ENCODE measurements at regions not wholly inside any gene's neighbourhood (a gene's known extent, or its start where the extent isn't known, plus 50 kb on each side); places are given as distances from the start of the nearest gene placed in this dataset.

DNA sequence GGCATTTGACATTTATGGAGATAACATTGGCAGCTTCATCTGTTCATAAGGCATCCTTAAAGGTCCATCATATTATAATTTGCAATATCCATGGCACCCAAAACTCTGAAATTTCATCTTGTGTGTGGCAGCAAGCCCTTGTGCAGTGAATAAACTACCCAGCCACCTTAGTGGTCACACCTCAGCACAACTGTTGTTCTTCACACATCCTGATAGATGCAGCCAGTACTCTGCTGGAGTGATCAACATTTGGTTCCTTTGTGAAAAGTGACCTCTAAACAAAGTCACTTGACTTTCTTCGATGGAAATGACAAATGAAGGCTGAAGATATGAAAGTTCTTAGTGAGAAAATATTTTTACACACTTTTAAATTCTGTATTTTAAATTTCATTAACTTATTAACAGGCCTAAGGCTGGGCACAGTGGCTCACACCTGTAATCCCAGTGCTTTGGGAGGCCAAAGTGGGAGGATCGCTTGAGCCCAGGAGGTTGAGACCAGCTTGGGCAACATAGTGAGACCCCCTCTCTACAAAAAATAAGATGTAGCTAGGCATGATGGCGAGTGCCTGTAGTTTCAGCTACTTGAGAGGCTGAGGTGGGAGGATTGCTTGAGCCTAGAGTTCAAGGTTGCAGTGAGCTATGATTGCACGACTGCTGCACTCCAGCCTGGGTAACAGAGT lies 161.4 kb downstream of the SPRY1 start:
- H3K27ac ChIP-seq (ENCODE audit: low read length): no peak overlapping the region
- H3K27me3 ChIP-seq (ENCODE audit: low read depth, low read length): no peaks in the 10 kb centered on the region
- no peak overlapping the region for H3K4me3 ChIP-seq (ENCODE audit: low read depth in 1 of 2, low read length in 2 of 2)
- no peaks in the 10 kb centered on the region for H3K36me3 ChIP-seq (ENCODE audit: control insufficient read depth in 1 of 2, insufficient read depth in 2 of 2, low read length in 2 of 2)
- H3K4me1 ChIP-seq (ENCODE audit: control insufficient read depth in 1 of 2, insufficient read depth in 2 of 2, low read length in 2 of 2): peaks cover 18 to 24% of the 10 kb centered on the region in 2 donors
- H3K9me3 ChIP-seq (ENCODE audit: control insufficient read depth in 1 of 2, low read length in 2 of 2): no peaks in the 10 kb centered on the region

DNA sequence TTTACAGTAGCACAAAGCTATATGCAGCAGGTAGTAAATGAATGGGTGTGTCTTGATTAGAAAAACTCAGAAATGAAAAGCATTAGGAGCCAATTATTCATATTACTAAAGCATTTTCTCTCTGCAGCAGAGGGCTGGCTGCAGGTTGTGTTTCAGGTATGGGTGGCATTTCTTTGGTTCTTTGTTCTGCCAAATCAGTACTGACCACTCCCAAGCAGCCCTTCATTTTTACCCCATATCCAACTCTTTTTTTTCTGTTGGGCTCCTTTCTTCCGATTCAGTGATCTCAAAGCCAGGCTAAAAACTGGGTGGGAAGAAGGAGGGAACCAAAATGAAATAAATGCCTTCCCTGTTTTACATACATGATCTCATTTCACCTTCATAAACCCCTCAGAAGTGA lies 162.3 kb downstream of the SPRY1 start:
- no peak overlapping the region for H3K27ac ChIP-seq (ENCODE audit: low read length)
- peaks cover 17 to 24% of the 10 kb centered on the region in 2 donors for H3K4me1 ChIP-seq (ENCODE audit: control insufficient read depth in 1 of 2, insufficient read depth in 2 of 2, low read length in 2 of 2)

DNA sequence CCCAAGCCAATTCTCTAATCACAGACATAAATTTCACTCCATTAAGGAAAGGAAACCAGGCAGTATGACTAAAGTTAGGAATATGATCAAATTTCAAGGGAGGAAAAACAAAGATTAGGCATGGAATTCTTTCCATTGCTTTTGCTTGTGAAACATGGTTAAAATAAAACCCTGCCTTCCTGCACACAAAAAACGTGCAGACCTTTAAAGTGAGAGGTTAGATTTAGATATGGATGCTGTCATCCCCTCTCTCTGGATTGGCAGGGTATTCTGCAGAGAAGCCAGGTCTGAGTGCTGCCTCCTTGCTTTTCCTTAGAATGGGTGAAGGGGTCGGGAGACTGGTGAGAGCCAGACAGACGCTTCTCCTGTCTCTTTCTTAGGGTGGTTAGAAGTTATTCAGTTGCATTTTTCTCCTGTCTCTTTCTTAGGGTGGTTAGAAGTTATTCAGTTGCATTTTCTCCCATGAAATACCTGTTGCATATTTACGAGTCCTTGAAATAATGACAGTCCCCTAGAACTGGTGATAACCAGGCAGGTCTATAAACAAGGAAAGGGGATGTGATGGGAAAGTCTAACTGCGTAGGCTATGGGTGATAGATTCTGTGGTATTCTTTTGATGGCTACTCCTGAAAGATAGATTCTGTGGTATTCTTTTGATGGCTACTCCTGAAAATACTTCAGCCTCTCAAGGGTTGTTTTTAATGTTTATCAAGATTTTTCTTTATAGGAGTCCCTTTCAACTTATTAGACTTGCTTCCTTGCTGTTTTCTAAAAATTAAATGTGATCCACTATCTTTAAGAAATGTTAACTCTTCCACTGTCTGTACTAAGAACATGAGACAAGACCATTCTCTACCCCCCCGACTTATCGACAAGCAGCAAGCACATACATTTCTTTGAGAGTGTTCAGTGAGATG lies 163.6 kb downstream of the SPRY1 start:
- H3K36me3 ChIP-seq (ENCODE audit: control insufficient read depth in 1 of 2, insufficient read depth in 2 of 2, low read length in 2 of 2): no peaks in the 10 kb centered on the region
- no peak overlapping the region for H3K27ac ChIP-seq (ENCODE audit: low read length)
- no peak overlapping the region for H3K4me3 ChIP-seq (ENCODE audit: low read depth in 1 of 2, low read length in 2 of 2)
- peaks cover 5 to 16% of the 10 kb centered on the region in 2 donors for H3K4me1 ChIP-seq (ENCODE audit: control insufficient read depth in 1 of 2, insufficient read depth in 2 of 2, low read length in 2 of 2)
- no peaks in the 10 kb centered on the region for H3K27me3 ChIP-seq (ENCODE audit: low read depth, low read length)
- no peaks in the 10 kb centered on the region for H3K9me3 ChIP-seq (ENCODE audit: control insufficient read depth in 1 of 2, low read length in 2 of 2)

More for the DNA sequence above, 162.3 kb downstream of the SPRY1 start:
- Histone ChIP-seq H3K9me3 (ENCODE audit: control insufficient read depth in 1 of 2, low read length in 2 of 2) (no peaks in the 10 kb centered on the region), H3K4me3 (ENCODE audit: low read depth in 1 of 2, low read length in 2 of 2) (no peak overlapping the region), H3K36me3 (ENCODE audit: control insufficient read depth in 1 of 2, insufficient read depth in 2 of 2, low read length in 2 of 2) (no peaks in the 10 kb centered on the region), H3K27me3 (ENCODE audit: low read depth, low read length) (no peaks in the 10 kb centered on the region)

DNA sequence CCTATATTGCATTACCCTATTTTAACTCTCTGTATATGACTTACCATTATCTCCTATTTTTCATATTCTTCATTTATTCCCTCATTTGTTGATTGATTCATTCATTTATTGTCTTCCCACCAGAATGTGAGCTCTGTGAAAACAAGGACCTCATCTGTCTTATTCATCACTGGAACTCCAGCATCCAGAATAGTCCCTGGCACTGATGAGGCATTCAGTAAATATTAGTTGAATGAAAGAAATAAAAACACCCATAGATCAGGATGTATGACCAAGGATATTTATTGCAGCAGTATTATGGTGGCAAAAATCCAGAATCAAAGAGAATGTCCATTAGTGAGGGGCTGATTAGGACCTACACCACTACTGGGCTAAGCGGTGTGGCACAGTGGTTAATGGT lies 164.9 kb downstream of the SPRY1 start:
- H3K4me1 ChIP-seq (ENCODE audit: control insufficient read depth in 1 of 2, insufficient read depth in 2 of 2, low read length in 2 of 2): peaks cover 0 to 3% of the 10 kb centered on the region in 2 donors
- H3K27ac ChIP-seq (ENCODE audit: low read length): no peak overlapping the region
- no peaks in the 10 kb centered on the region for H3K27me3 ChIP-seq (ENCODE audit: low read depth, low read length)
- no peaks in the 10 kb centered on the region for H3K36me3 ChIP-seq (ENCODE audit: control insufficient read depth in 1 of 2, insufficient read depth in 2 of 2, low read length in 2 of 2)
- H3K9me3 ChIP-seq (ENCODE audit: control insufficient read depth in 1 of 2, low read length in 2 of 2): no peaks in the 10 kb centered on the region
- H3K4me3 ChIP-seq (ENCODE audit: low read depth in 1 of 2, low read length in 2 of 2): no peak overlapping the region

DNA sequence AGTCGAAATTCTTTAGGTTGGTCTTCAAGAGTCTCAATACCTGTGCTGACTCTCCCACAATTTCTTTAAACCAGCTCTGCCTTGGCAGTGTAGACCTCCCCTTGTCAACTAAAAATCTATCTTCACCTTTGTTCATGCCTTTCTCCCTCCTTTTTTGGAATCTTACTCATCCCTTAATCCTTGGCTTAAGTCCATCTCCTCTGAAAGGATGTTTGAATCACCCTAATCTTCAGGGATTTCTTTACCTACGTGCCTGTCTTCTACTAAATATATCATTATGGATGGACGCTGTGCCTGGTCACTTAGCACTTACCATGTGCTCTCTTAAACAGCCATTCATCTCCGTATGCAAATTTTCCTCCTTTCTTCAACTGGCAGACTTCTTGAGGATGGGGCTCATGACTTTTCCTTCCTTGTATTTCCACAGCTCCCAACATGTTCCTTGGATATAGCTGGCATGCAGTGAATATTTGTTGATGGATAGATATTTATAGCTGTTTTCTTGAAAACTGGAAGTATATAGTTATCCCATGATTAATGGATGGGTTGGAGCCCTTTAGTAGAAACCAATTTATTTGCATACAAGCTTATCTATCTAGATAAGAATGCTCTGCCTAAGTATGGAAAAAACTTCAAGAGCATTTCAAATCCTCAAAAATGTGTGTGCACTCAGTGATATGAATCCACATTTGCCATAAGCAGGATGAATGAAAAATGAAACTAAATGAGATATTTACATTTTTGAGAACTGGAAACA lies 166.6 kb downstream of the SPRY1 start:
- H3K27ac ChIP-seq (ENCODE audit: low read length): no peak overlapping the region
- no peaks in the 10 kb centered on the region for H3K9me3 ChIP-seq (ENCODE audit: control insufficient read depth in 1 of 2, low read length in 2 of 2)
- no peak overlapping the region for H3K4me3 ChIP-seq (ENCODE audit: low read depth in 1 of 2, low read length in 2 of 2)
- no peaks in the 10 kb centered on the region for H3K4me1 ChIP-seq (ENCODE audit: control insufficient read depth in 1 of 2, insufficient read depth in 2 of 2, low read length in 2 of 2)
- no peaks in the 10 kb centered on the region for H3K36me3 ChIP-seq (ENCODE audit: control insufficient read depth in 1 of 2, insufficient read depth in 2 of 2, low read length in 2 of 2)
- no peaks in the 10 kb centered on the region for H3K27me3 ChIP-seq (ENCODE audit: low read depth, low read length)

DNA sequence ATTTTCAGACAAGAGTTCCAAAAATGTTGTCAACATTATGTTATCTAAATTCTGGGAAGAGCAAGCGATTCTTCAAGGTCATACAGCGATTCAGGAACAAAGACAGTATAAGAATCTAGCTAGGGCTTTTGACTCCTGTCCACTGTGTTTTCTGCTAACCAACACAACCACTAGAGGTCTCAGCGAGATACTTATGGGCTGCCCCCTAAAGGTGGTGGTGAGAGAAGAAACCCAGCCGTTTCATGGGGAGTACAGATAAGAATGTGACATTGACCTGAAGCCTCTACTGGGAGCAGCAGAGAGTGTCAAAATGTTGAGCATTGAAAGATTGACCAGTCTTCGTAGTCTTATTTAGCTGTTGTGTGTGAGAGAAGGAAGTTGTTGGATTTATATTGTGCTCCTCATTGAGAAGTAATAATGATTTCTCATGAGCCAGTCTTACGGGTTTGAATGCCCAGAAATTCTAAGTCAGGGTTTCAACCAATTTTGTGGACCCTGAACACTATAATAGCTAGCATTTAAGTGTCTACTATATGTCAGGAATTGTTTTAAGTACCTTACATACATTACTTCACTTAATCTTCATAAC lies 168.3 kb downstream of the SPRY1 start:
- Histone ChIP-seq H3K36me3 (ENCODE audit: control insufficient read depth in 1 of 2, insufficient read depth in 2 of 2, low read length in 2 of 2) (no peaks in the 10 kb centered on the region), H3K4me1 (ENCODE audit: control insufficient read depth in 1 of 2, insufficient read depth in 2 of 2, low read length in 2 of 2) (no peaks in the 10 kb centered on the region), H3K27ac (ENCODE audit: low read length) (no peak overlapping the region), H3K9me3 (ENCODE audit: control insufficient read depth in 1 of 2, low read length in 2 of 2) (no peaks in the 10 kb centered on the region), H3K27me3 (ENCODE audit: low read depth, low read length) (no peaks in the 10 kb centered on the region), H3K4me3 (ENCODE audit: low read depth in 1 of 2, low read length in 2 of 2) (no peak overlapping the region)

DNA sequence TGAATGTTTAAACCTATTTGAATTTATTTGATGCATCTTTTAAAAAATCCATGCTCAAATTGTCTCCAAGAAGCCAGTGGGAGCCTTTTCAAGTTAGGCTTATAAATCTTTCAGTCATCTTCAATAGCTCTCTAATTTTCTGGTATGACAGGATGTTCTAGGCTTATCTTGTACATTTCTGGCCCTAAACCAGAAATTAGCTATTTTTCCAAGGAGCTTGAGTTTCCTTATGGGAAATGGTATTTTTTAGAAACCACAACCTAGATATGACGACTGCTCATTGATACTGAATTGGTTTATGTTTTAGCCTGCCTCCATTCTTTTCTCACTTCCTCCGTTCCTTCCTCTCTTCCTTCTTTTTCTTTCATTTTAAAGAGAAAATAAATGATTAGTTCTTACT lies 172.3 kb downstream of the SPRY1 start:
- no peaks in the 10 kb centered on the region for H3K27me3 ChIP-seq (ENCODE audit: low read depth, low read length)
- no peak overlapping the region for H3K27ac ChIP-seq (ENCODE audit: low read length)
- H3K4me1 ChIP-seq (ENCODE audit: control insufficient read depth in 1 of 2, insufficient read depth in 2 of 2, low read length in 2 of 2): no peaks in the 10 kb centered on the region
- H3K36me3 ChIP-seq (ENCODE audit: control insufficient read depth in 1 of 2, insufficient read depth in 2 of 2, low read length in 2 of 2): no peaks in the 10 kb centered on the region
- H3K4me3 ChIP-seq (ENCODE audit: low read depth in 1 of 2, low read length in 2 of 2): no peak overlapping the region
- H3K9me3 ChIP-seq (ENCODE audit: control insufficient read depth in 1 of 2, low read length in 2 of 2): no peaks in the 10 kb centered on the region

DNA sequence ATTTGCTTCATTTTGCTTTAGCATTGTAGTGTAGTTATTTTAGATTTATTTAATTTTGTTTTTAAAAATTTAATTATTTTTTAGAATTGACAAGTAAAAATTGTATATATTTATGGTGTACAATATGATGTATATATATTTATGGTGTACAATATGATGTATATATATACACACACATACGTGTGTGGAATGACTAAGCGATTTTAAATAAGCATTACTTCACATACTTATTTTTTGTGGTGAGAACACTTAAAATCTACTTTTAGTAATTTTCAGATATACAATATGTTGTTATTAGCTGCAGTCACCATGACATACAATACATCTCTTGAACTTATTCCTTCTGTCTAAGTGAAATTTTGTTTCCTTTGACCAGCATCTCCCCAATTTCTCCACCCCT lies 172.9 kb downstream of the SPRY1 start:
- no peaks in the 10 kb centered on the region for H3K36me3 ChIP-seq (ENCODE audit: control insufficient read depth in 1 of 2, insufficient read depth in 2 of 2, low read length in 2 of 2)
- no peaks in the 10 kb centered on the region for H3K27me3 ChIP-seq (ENCODE audit: low read depth, low read length)
- no peak overlapping the region for H3K27ac ChIP-seq (ENCODE audit: low read length)
- H3K4me1 ChIP-seq (ENCODE audit: control insufficient read depth in 1 of 2, insufficient read depth in 2 of 2, low read length in 2 of 2): no peaks in the 10 kb centered on the region
- no peaks in the 10 kb centered on the region for H3K9me3 ChIP-seq (ENCODE audit: control insufficient read depth in 1 of 2, low read length in 2 of 2)
- no peak overlapping the region for H3K4me3 ChIP-seq (ENCODE audit: low read depth in 1 of 2, low read length in 2 of 2)

DNA sequence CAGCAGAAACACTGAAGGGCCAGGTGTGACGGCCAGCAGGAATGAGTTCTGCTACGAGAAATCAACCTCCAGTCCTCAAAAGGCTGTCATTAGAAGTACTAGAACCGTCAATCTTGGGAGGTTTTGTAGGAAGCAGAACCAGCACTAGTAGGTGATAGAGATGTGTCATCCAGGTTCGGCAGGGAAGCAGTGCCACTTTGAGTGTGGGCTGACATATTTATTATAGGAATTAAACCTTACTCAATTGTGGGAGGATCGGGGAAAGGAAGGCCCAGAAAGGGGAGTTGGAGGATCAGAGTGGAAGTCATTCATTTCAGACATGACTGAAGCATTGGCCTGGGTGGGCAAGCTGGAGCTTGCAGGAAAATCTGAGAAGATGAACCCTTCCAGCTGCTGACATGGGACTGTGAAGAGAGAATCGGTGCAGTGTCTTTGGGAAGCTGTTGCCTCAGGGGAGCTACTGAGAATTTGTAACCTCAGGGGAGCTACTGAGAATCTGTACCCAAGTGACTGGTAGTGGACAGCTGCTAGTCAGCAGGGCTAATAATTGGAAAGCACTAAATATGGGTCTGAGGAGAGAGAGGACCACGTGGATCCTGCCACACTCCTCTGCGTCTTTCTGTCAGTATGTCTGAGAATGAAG lies 177.4 kb downstream of the SPRY1 start:
- Histone ChIP-seq H3K27me3 (ENCODE audit: low read depth, low read length) (no peaks in the 10 kb centered on the region), H3K4me3 (ENCODE audit: low read depth in 1 of 2, low read length in 2 of 2) (no peak overlapping the region), H3K27ac (ENCODE audit: low read length) (no peak overlapping the region), H3K36me3 (ENCODE audit: control insufficient read depth in 1 of 2, insufficient read depth in 2 of 2, low read length in 2 of 2) (no peaks in the 10 kb centered on the region), H3K4me1 (ENCODE audit: control insufficient read depth in 1 of 2, insufficient read depth in 2 of 2, low read length in 2 of 2) (no peaks in the 10 kb centered on the region), H3K9me3 (ENCODE audit: control insufficient read depth in 1 of 2, low read length in 2 of 2) (no peaks in the 10 kb centered on the region)

DNA sequence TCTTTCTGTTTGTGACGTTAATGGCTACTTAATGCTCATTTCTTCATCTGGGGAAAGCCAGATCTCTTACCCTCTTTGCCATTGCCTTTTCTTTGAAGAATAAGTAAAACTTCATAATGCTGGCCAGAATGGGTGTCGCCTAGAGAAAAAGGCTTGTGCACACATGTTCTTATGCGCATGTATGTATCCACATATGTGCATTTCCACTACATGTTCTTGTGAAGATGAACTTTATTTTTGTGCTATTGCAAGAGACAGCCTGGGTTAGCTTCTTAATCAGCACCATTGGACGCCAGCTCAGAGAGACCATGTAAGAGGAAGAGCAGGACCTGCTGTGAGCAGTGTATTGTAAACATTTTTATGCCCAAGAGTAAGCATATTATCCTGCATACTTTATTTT lies 178.7 kb downstream of the SPRY1 start:
- Histone ChIP-seq H3K4me1 (ENCODE audit: control insufficient read depth in 1 of 2, insufficient read depth in 2 of 2, low read length in 2 of 2) (no peaks in the 10 kb centered on the region), H3K4me3 (ENCODE audit: low read depth in 1 of 2, low read length in 2 of 2) (no peak overlapping the region)

More for the DNA sequence above, 178.7 kb downstream of the SPRY1 start:
- Histone ChIP-seq H3K36me3 (ENCODE audit: control insufficient read depth in 1 of 2, insufficient read depth in 2 of 2, low read length in 2 of 2) (no peaks in the 10 kb centered on the region), H3K27me3 (ENCODE audit: low read depth, low read length) (no peaks in the 10 kb centered on the region), H3K9me3 (ENCODE audit: control insufficient read depth in 1 of 2, low read length in 2 of 2) (peaks cover 0 to 3% of the 10 kb centered on the region in 2 donors), H3K27ac (ENCODE audit: low read length) (no peak overlapping the region)
